ENCODE measurements at regions not wholly inside any gene's neighbourhood (a gene's known extent, or its start where the extent isn't known, plus 50 kb on each side); places are given as distances from the start of the nearest gene placed in this dataset.

DNA sequence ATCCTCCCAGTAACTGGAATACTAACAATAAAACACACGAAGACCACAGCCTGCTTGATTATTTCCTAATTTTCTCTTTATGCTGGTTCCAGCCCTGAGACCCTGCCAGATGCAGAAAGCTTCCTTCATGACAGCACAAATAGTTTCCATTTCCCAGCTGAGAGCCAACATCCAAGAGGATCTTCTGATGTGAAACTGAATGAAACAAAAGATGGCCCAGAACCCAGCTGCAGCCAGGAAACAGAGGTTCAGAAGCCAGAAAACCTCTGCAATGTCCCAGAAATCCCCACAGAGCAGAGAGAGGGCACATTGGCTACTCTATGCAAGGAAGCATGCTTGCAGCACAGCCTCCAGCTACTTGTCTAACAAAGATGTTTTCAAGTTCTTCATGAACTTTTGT, 61.8 kb upstream of the PLEKHG1 start:
- no peak for DNase-seq (ENCODE audit: low spot score)

DNA sequence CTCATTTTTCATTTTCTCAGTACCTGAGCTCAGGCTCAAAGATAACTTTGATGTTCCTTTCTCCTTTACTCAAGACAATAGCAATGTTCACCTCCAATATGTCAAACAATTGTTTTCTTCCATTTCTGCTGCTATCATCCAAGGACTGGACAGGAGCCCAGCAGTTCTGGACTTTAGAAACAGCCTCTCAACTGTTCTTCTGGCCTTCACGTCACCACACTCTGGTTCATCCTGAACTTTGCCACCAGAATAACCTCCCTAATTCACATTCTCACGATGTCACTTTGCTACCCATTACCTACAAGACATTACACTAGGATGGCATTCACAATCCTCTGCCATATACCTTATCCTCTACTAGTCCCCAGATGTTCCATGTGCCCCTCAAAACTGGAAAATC, 60.6 kb upstream of the PLEKHG1 start:
- DNase-seq (ENCODE audit: low spot score), result no peak

DNA sequence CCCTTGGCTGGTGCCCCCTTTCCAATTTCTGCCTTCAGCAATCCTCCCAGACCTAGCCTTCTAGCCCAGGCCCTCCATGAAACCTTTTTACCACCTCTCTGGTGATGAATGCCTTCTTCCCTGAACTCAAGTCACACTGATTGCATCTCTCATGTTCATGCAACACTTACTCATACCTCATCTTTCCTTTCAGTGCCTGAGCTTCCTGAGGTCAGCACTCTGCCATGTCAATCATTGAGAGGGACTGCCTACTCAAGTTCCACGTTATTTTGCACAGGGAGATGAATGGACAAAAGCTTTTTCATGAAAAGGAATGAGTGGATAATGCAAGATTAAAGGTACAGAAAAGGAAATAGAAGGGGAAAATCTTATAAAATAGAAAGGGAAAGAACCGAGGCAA, 60.1 kb upstream of the PLEKHG1 start:
- DNase-seq (ENCODE audit: low spot score), result no peak

DNA sequence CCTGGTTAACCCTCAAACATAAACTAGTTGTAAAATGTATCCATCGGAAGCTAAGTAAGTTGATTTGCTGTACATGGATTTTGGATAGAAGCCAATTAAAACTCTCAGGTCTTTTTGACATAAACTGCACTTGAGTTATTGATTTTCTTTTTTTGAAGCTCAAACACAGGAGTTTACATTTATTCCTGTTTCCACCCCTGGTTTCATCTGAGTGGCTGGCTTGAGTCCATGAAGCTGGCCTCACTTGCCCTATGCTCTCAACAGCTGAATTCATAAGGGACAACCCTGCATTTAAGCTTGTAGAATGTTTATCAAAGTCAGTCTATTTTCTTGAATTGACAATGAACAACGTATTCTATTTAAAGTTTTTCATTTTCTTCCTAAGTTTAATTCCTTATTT, 58.1 kb upstream of the PLEKHG1 start:
- no peak for DNase-seq (ENCODE audit: low spot score)

DNA sequence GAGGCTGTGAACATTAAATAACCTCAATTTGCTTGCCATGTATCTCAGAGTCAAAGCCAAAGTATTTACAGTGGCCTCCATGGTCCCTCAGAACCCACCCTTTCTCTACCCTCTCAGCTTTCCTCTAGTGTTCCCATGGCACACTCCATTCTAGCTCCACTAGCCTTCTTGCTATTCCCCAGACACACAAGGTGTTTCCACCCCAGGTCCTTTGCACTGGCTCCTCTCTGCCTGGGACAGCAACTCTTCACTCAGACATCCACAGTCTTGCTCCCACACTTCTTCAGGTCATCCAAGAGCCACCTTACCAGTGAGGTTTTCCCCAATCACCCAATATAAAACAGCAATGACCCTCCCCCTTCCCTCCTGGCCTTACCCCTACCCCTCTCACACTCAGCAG, 56.5 kb upstream of the PLEKHG1 start:
- no peak for DNase-seq (ENCODE audit: low spot score)

DNA sequence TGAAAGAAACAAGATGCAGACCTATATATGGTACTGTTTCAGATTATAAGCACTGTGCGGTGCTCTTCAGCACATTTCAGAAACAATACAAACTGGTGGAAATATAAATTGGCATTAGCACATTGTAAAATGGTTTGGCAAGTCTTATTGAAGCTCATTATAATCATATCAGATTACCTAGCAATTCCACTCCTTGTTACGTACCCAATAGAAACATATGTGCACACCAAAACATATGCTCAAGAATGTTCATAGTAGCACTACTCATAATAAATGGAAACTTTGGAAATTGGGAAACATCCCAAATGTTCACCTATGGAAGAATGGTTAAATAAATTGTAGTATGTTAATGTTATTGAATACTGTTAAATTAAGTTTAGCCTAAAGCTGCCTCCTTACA, 54.9 kb upstream of the PLEKHG1 start:
- DNase-seq (ENCODE audit: low spot score), result no peak

DNA sequence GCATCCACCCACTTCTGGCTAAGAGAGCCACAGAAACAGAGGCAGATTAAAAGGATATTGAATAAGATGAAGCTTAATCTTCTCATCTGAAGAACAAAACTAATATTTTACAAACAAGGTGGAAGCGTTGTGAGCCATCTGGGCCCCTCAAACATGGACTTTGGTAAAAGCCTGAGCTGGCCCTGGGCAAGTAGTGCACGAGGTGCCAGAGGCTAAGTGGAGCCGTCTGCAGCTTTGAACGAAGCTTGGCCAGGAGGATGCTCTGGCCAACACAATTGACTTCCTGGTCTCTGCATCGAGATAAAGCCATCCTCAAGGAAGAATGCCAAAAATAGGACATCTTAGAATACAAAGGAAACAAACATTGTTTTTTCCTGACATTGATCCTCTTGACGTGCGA, 53.2 kb upstream of the PLEKHG1 start:
- no peak for DNase-seq (ENCODE audit: low spot score)

DNA sequence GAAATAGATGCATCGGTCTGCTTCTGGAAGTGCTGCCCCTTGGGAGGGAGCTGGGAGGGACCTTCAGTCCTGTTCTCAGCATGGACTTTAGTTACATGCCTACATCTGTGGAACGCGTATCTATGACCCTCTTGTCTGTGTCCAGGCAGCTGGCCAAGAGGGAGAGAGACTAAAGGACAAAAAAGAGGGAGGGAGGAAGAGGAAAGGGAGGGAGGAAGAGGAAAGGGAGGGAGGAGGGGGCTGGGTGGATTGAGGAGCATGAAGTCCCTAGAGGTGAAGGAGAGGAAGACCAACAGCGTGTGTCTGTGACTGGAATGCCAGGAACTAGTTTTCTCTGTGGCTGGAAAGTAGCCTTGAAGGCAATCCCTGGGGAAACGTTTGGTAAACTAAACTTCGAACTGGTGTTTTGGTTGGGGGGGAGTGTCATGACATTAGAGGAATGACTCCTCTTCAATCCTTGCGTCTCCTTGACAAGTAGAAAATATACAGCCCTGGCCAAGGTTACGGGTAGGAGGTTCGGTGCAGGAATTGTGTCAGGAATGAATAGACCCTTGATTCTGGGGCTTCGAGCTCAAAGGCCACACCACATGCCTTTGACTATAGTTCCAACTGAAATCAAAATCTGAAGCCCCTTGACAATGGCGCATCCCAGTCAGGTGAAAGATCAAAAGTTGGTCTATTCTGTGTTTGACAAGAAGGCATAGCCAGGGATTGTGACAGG, 52.0 kb upstream of the PLEKHG1 start:
- no peak for DNase-seq (ENCODE audit: low spot score)

DNA sequence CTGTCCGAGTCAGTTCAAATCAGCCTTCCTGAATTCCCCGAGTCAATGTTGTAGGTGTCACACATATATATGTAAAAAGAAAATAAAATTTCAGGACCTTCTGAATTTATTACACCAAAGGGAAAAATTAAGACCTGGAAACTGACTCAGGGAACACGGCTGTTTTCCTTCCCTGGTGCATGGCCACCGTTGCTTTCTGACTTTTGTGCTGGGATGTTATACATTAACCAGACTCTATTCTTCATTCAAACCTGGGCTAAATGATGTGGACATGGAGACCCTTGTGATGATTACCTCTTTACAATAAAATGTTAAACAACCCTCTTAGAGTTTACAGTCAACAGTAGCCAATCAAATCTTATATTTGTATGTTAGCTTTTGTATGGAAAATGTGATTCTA, 51.4 kb upstream of the PLEKHG1 start:
- no peak for DNase-seq (ENCODE audit: low spot score)

DNA sequence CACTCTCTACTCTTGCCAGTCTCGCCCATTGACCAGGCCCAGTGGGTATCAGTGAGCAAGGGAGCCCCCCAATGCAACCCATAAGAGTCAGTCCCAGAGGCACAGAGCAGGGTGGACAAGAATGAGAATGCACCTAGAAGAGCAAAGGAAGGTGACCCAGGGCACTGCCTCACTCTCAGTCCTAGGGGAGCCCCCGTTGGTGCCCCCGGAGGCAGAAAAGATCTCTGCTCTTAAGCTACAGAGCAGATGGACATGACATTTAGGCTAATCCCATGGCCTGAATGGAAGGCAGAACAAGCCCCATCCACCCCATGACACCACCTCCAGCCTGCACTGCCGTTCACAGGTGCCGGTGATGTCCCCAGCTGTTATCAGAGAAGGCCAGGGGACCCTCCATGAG, 50.7 kb upstream of the PLEKHG1 start:
- no peak for DNase-seq (ENCODE audit: low spot score)

DNA sequence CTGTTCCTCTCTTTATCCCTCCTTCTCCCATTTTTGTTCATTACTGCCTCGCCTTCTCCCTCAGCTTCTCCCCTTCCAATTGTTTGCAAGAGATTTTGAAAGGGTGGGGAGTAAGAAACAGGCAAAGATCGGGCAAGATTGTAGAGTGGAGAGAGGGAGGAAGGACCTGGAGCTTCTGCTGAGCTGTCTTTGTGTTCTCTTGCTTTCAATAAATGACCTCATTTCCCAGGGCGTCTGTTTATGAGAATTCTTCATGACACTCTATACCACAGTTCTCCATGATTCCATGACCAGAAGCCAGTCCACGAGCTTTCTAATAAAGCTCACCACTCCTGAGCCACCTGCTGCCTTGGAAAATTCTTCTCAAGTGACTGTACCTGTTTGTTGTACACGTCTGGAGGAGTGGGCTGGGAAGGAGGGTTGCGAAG, 50.0 kb upstream of the PLEKHG1 start:
- no peak for DNase-seq (ENCODE audit: low spot score)

Data from GM03348 (cell line).